Activated naive CD8-positive, alpha-beta T cell treated with anti-CD3 and anti-CD28 coated beads, Interleukin-2, amount 50 U/mL, for 24 hours (primary cell): ENCODE measurements at regions not wholly inside any gene's neighbourhood (a gene's known extent, or its start where the extent isn't known, plus 50 kb on each side); places are given as distances from the start of the nearest gene placed in this dataset.
"Not testable (repeated sequence)": the region's sequence is repeated elsewhere in the genome, so short reads cannot be mapped to it uniquely, and the experiment has no call there.

Source experiments
- ATAC-seq: fragments of 150-1000 bp; cut with Tn5 transposase; one replicate; pipeline ENCODE4 v1.10.0; 2021
- DNase-seq: peaks from one replicate; pipeline ENCODE4 v3.0.0; 2021
- H3K27ac Mint-ChIP-seq: one replicate; pipeline ENCODE4 v1.8.0; 2021; ENCODE audit warnings: mild to moderate bottlenecking, mixed read lengths
- H3K27me3 Mint-ChIP-seq: one replicate; pipeline ENCODE4 v1.8.0; 2021; ENCODE audit warnings: mixed read lengths
- H3K36me3 Mint-ChIP-seq: one replicate; pipeline ENCODE4 v1.8.0; 2021; ENCODE audit warnings: low read depth, mixed read lengths
- H3K4me1 Mint-ChIP-seq: one replicate; pipeline ENCODE4 v1.8.0; 2021; ENCODE audit warnings: mixed read lengths
- H3K4me3 Mint-ChIP-seq: one replicate; pipeline ENCODE4 v1.8.0; 2021; ENCODE audit warnings: mild to moderate bottlenecking, moderate library complexity, mixed read lengths
- H3K9me3 Mint-ChIP-seq: one replicate; pipeline ENCODE4 v1.8.0; 2021; ENCODE audit warnings: mixed read lengths

DNA sequence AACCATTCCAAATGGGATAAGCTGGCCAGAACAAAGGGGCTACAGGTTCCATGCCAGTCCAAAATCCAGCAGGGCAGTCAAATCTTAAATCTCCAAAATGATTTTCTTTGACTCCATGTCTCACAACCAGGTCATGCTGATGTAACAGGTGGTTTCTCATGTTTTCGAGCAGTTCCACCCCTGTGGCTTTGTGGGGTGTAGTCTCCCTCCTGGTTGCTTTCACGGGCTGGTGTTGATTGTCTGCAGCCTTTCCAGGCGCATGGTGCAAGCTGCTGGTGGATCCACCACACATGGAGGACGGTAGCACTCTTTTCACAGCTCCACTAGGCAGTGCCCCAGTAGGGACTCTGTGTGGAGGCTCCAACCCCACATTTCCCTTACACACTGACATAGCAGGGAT is 425.5 kb upstream of the FTMT start:
- no peaks in the 10 kb centered on the region for H3K27me3 Mint-ChIP-seq
- ATAC-seq (no peak), DNase-seq (no peak)
- no peak overlapping the region for H3K27ac Mint-ChIP-seq
- no peaks in the 10 kb centered on the region for H3K4me1 Mint-ChIP-seq
- H3K9me3 Mint-ChIP-seq: peaks cover 8% of the 10 kb centered on the region
- no peaks in the 10 kb centered on the region for H3K36me3 Mint-ChIP-seq
- H3K4me3 Mint-ChIP-seq: no peak overlapping the region

GRCh38 chr5:121429761-121430160 is 421.9 kb upstream of the FTMT start:
- no peaks in the 10 kb centered on the region for H3K36me3 Mint-ChIP-seq
- DNase-seq: no peak
- ATAC-seq: no peak
- no peaks in the 10 kb centered on the region for H3K27me3 Mint-ChIP-seq
- no peaks in the 10 kb centered on the region for H3K4me1 Mint-ChIP-seq
- H3K27ac Mint-ChIP-seq: no peak overlapping the region
- H3K4me3 Mint-ChIP-seq: no peak overlapping the region
- peaks cover 3% of the 10 kb centered on the region for H3K9me3 Mint-ChIP-seq

- no peak for DNase-seq
- no peak overlapping the region for H3K27ac Mint-ChIP-seq
- H3K4me3 Mint-ChIP-seq: no peak overlapping the region
- no peak for ATAC-seq
- H3K4me1 Mint-ChIP-seq: no peaks in the 10 kb centered on the region
- no peaks in the 10 kb centered on the region for H3K27me3 Mint-ChIP-seq
- peaks cover 3% of the 10 kb centered on the region for H3K9me3 Mint-ChIP-seq
- no peaks in the 10 kb centered on the region for H3K36me3 Mint-ChIP-seq
Measured at GRCh38 chr5:121430538-121430937, 421.1 kb upstream of the FTMT start.

GRCh38 chr5:121445511-121445910 is 406.2 kb upstream of the FTMT start:
- Mint-ChIP-seq H3K27me3 (no peaks in the 10 kb centered on the region), H3K27ac (no peak overlapping the region), H3K4me3 (no peak overlapping the region), H3K4me1 (no peaks in the 10 kb centered on the region), H3K36me3 (no peaks in the 10 kb centered on the region), H3K9me3 (no peaks in the 10 kb centered on the region)
- ATAC-seq (no peak), DNase-seq (no peak)

DNA sequence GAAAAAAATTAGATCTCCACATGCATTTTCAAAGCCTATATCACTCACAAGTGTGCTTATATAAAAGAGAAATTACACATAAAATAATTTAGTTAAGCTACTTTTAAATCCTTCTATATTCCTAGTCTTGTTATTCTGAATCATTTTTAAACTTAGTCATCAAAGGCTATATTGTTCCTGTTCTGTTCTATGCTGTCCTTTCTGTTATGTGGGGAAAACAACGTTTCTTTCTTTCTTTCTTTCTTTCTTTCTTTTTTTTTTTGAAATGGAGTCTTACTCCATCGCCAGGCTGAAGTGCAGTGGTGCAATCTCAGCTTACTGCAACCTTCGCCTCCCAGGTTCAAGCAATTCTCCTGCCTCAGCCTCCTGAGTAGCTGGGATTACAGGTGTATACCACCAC is 389.2 kb upstream of the FTMT start:
- no peaks in the 10 kb centered on the region for H3K4me1 Mint-ChIP-seq
- ATAC-seq (no peak), DNase-seq (no peak)
- no peaks in the 10 kb centered on the region for H3K27me3 Mint-ChIP-seq
- no peaks in the 10 kb centered on the region for H3K36me3 Mint-ChIP-seq
- no peak overlapping the region for H3K27ac Mint-ChIP-seq
- H3K4me3 Mint-ChIP-seq: no peak overlapping the region
- H3K9me3 Mint-ChIP-seq: no peaks in the 10 kb centered on the region

GRCh38 chr5:121471222-121471621 is 380.5 kb upstream of the FTMT start:
- H3K27ac Mint-ChIP-seq: not testable (repeated sequence)

DNA sequence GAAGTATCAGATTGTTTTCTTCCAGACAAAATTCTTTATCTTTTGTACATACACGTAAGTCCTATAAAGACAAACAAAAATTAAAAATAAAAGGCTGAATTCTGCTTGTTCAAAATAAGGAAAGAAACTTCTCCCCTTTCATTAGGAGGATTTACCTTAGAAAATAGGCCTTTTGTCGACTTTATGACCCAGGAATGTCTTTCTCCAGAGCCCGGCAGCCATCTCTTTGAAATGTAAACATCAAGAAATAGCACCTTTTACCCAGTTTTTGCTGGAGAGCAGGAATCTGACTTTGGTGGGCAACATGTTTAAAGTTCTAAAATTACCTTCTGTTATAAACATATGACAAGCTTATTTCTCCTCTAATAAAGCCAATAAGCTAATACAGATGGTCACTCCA is 373.0 kb upstream of the FTMT start:
- DNase-seq (no peak), ATAC-seq (no peak)
- Mint-ChIP-seq H3K4me3 (no peak overlapping the region), H3K36me3 (no peaks in the 10 kb centered on the region), H3K9me3 (peaks cover 5% of the 10 kb centered on the region), H3K27ac (no peak overlapping the region), H3K4me1 (no peaks in the 10 kb centered on the region), H3K27me3 (no peaks in the 10 kb centered on the region)

More at GRCh38 chr5:121471222-121471621, 380.5 kb upstream of the FTMT start:
- not testable (repeated sequence) for H3K27me3 Mint-ChIP-seq, H3K9me3 Mint-ChIP-seq, H3K36me3 Mint-ChIP-seq, H3K4me3 Mint-ChIP-seq, ATAC-seq, H3K4me1 Mint-ChIP-seq, DNase-seq

- Mint-ChIP-seq H3K4me3 (no peak overlapping the region), H3K36me3 (no peaks in the 10 kb centered on the region), H3K27ac (no peak overlapping the region), H3K27me3 (no peaks in the 10 kb centered on the region), H3K9me3 (peaks cover 5% of the 10 kb centered on the region), H3K4me1 (no peaks in the 10 kb centered on the region)
- DNase-seq (no peak), ATAC-seq (no peak)
Measured at GRCh38 chr5:121479337-121479736, 372.3 kb upstream of the FTMT start.

DNA sequence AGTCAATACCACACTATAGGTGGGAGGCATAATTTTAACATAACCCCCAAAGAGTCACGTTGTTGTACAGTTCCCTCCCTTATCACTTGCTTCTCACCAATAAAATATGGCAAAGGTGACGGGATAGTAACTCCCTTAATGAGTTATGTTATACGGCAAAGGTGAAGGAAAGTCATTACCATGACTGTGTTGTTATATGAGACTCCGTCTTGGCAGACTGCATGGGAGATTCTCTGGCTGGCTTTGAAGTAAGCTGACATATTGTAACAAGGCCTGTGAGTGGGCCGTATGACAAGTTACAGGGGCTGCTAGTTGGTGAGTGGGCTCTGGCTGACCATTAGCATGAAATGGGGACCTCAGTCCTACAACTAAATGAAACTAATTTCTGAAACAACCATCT is 366.4 kb upstream of the FTMT start:
- Mint-ChIP-seq H3K27me3 (no peaks in the 10 kb centered on the region), H3K36me3 (no peaks in the 10 kb centered on the region), H3K4me3 (no peak overlapping the region), H3K4me1 (no peaks in the 10 kb centered on the region), H3K27ac (no peak overlapping the region), H3K9me3 (peaks cover 4% of the 10 kb centered on the region)
- ATAC-seq: no peak
- no peak for DNase-seq

- H3K4me3 Mint-ChIP-seq, H3K9me3 Mint-ChIP-seq, DNase-seq, H3K36me3 Mint-ChIP-seq, ATAC-seq, H3K27me3 Mint-ChIP-seq, H3K4me1 Mint-ChIP-seq, H3K27ac Mint-ChIP-seq: not testable (repeated sequence)
Measured at GRCh38 chr5:121485999-121486398, 365.7 kb upstream of the FTMT start.

GRCh38 chr5:121489972-121490371 is 361.7 kb upstream of the FTMT start:
- no peak overlapping the region for H3K27ac Mint-ChIP-seq
- no peaks in the 10 kb centered on the region for H3K4me1 Mint-ChIP-seq
- no peak overlapping the region for H3K4me3 Mint-ChIP-seq
- H3K9me3 Mint-ChIP-seq: peaks cover 4% of the 10 kb centered on the region
- H3K36me3 Mint-ChIP-seq: no peaks in the 10 kb centered on the region
- no peak for DNase-seq
- no peaks in the 10 kb centered on the region for H3K27me3 Mint-ChIP-seq
- ATAC-seq: no peak

GRCh38 chr5:121497176-121497575 is 354.5 kb upstream of the FTMT start:
- Mint-ChIP-seq H3K4me3 (no peak overlapping the region), H3K9me3 (no peaks in the 10 kb centered on the region), H3K36me3 (no peaks in the 10 kb centered on the region), H3K27me3 (no peaks in the 10 kb centered on the region), H3K27ac (no peak overlapping the region), H3K4me1 (no peaks in the 10 kb centered on the region)
- DNase-seq: no peak
- no peak for ATAC-seq

DNA sequence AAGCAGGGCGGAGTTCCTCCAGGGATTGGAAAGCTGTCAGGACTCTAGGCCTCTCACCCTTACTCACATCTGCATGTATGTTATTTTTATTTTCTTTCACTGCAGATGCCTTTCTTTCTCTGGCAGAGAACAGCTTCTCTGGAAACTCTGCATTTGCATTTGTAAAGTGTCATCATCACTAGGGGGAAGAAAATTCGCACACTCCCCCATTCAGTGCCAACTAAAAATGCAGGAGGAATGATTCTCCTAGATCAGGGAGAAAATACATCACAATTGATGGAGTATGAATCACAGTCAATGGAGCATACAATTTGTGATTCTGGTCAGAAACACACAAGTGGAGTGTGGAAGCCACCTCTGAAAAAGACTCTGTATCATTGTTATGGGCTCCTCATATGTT is 351.4 kb upstream of the FTMT start:
- no peaks in the 10 kb centered on the region for H3K4me1 Mint-ChIP-seq
- H3K36me3 Mint-ChIP-seq: no peaks in the 10 kb centered on the region
- no peaks in the 10 kb centered on the region for H3K9me3 Mint-ChIP-seq
- no peak overlapping the region for H3K27ac Mint-ChIP-seq
- H3K27me3 Mint-ChIP-seq: no peaks in the 10 kb centered on the region
- no peak overlapping the region for H3K4me3 Mint-ChIP-seq
- ATAC-seq: no peak
- no peak for DNase-seq

DNA sequence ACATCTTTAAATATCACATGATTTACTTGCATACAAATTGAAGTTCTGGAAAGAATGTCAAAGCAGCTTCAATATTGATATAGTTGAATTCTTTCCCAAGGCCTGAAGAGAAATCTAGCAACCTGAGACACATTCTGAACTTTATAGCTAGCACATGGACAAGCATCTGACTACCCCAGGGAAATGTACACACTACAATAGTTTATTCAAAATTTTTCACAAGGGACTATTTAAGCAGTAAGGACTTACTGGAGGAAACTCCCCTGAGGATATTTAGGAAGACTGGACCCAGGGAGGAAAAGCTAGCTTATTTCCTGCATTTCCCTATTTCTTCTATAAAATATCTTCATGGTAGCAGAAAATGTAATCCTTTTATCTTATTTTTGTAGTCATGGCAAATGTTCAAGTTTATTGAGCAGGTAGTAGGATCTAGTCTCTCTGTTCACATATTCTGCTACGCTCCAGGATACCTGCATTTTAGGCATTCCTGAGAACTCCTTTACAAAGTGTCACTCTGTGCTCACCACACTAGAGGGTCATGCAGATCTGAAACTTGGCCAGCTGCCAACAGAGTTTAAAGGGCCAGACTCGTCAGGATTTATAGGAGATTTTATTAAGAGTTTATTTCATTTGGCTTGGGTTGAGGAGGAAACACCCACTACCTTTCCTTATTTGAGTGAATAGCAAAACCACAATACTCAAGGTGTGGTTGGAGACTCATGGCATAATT is 348.4 kb upstream of the FTMT start:
- no peak overlapping the region for H3K27ac Mint-ChIP-seq

GRCh38 chr5:121516997-121517396 is 334.7 kb upstream of the FTMT start:
- peaks cover 8% of the 10 kb centered on the region for H3K9me3 Mint-ChIP-seq

More for the DNA sequence above, 348.4 kb upstream of the FTMT start:
- DNase-seq (no peak), ATAC-seq (no peak)
- Mint-ChIP-seq H3K4me1 (no peaks in the 10 kb centered on the region), H3K9me3 (no peaks in the 10 kb centered on the region), H3K27me3 (no peaks in the 10 kb centered on the region), H3K36me3 (no peaks in the 10 kb centered on the region), H3K4me3 (no peak overlapping the region)

DNA sequence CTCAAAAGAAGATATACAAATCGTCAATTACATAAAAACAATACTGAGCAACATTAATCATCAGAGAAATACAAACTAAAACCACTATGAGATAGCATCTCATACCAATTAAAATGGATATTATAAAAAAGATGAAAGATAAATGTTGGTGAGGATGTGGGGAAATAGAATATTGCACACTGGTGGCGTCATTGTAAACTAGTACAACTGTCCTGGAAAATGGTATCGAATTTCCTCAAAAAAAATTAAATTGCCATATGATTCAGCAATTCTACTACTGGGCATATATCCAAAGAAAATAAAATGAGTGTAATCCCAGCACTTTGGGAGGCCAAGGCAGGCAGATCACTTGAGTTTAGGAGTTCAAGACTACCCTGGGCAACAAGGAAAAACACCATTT is 326.0 kb upstream of the FTMT start:
- DNase-seq (no peak), ATAC-seq (no peak)
- H3K4me1 Mint-ChIP-seq: no peaks in the 10 kb centered on the region
- peaks cover 22% of the 10 kb centered on the region for H3K9me3 Mint-ChIP-seq
- H3K4me3 Mint-ChIP-seq: no peak overlapping the region
- H3K27ac Mint-ChIP-seq: no peak overlapping the region
- H3K27me3 Mint-ChIP-seq: no peaks in the 10 kb centered on the region
- no peaks in the 10 kb centered on the region for H3K36me3 Mint-ChIP-seq

More at GRCh38 chr5:121516997-121517396, 334.7 kb upstream of the FTMT start:
- no peaks in the 10 kb centered on the region for H3K27me3 Mint-ChIP-seq
- no peaks in the 10 kb centered on the region for H3K4me1 Mint-ChIP-seq
- DNase-seq: no peak
- H3K4me3 Mint-ChIP-seq: no peak overlapping the region
- ATAC-seq: no peak
- H3K36me3 Mint-ChIP-seq: no peaks in the 10 kb centered on the region
- no peak overlapping the region for H3K27ac Mint-ChIP-seq
